ENCODE measurements at regions not wholly inside any gene's neighbourhood (a gene's known extent, or its start where the extent isn't known, plus 50 kb on each side); places are given as distances from the start of the nearest gene placed in this dataset.

GRCh38 chr2:222797871-222798270, 63.0 kb upstream of the ACSL3 start:
- H3K9ac ChIP-seq (ENCODE audit: low read length): no peak overlapping the region
- H3K4me1 ChIP-seq (ENCODE audit: control insufficient read depth in 1 of 2, insufficient read depth in 2 of 2, low read length in 2 of 2): no peaks in the 10 kb centered on the region
- H3K36me3 ChIP-seq (ENCODE audit: control insufficient read depth in 1 of 2, insufficient read depth in 2 of 2, low read length in 2 of 2): no peaks in the 10 kb centered on the region
- POLR2A ChIA-PET: no interaction called here
- H3K9me3 ChIP-seq (ENCODE audit: control insufficient read depth in 1 of 2, insufficient read depth in 1 of 2, low read depth in 1 of 2, low read length in 2 of 2): no peaks in the 10 kb centered on the region
- no peak overlapping the region for H3K4me2 ChIP-seq (ENCODE audit: low read length)
- no peak overlapping the region for H3K4me3 ChIP-seq (replicated peaks in 1 of 2; ENCODE audit: low read depth in 1 of 2, low read length in 2 of 2)
- DNase-seq (ENCODE audit: low read depth, low spot score) (no peak), ATAC-seq (no peak)
- CTCF ChIA-PET: interaction anchor here (1.5 to 2.5 kb wide), 2 partner anchors 10 to 105 kb away, joined by 8 to 11 read pairs; no protein-coding TSS in a partner anchor
- no TSS peak for BruUV-seq (replicated peaks)
- TF ChIP-seq ELF1 (IDR thresholded peaks at IDR 0.05; ENCODE audit: borderline replicate concordance, low read depth) (no peak), CEBPB (IDR thresholded peaks at IDR 0.05; ENCODE audit: low read depth) (no peak), TCF7L2 (IDR thresholded peaks at IDR 0.05; ENCODE audit: borderline replicate concordance, extremely low read depth, insufficient read depth, insufficient read length) (no peak), POLR2AphosphoS5 (IDR thresholded peaks at IDR 0.05; ENCODE audit: low read depth, low read length) (no peak), MAX (IDR thresholded peaks at IDR 0.05) (no peak), YY1 (IDR thresholded peaks at IDR 0.05; ENCODE audit: extremely low read depth, insufficient replicate concordance, low read depth, low read length) (no peak), CTCF (IDR thresholded peaks at IDR 0.05 in 2 of 3, conservative IDR thresholded peaks at IDR 0.05 in 1 of 3; ENCODE audit: borderline replicate concordance in 1 of 3, insufficient read depth in 1 of 3, low read depth in 2 of 3, low read length in 2 of 3) (no peak), CBX3 (IDR thresholded peaks at IDR 0.05; ENCODE audit: low read depth) (no peak), ZNF274 (IDR thresholded peaks at IDR 0.05; ENCODE audit: low read depth, low read length) (no peak), JUND (IDR thresholded peaks at IDR 0.05) (no peak), EZH2 (IDR thresholded peaks at IDR 0.05) (no peak), EZH2phosphoT487 (IDR thresholded peaks at IDR 0.05; ENCODE audit: borderline replicate concordance) (no peak), RAD21 (IDR thresholded peaks at IDR 0.05; ENCODE audit: low read depth) (no peak), SRF (IDR thresholded peaks at IDR 0.05; ENCODE audit: low read depth) (no peak)
- no peak overlapping the region for H3K27ac ChIP-seq (ENCODE audit: low read depth, low read length)
- H3K27me3 ChIP-seq (ENCODE audit: insufficient read depth, low read length): no peaks in the 10 kb centered on the region
- no peaks in the 10 kb centered on the region for H3K9me2 ChIP-seq (ENCODE audit: insufficient read depth)
- intact Hi-C loops (cut with micrococcal nuclease): loop anchor here (1.0 kb wide), 1 partner anchor 105 kb away; no protein-coding TSS in a partner anchor
- H3K79me2 ChIP-seq (ENCODE audit: insufficient read depth, low read length): no peaks in the 10 kb centered on the region
- RAD21 ChIA-PET (ENCODE audit: low non-redundant PET in 1 of 2, low total read pairs in 2 of 2, uncharacterized antibody in 2 of 2, unreplicated experiment in 2 of 2): no interaction called here
- H4K20me1 ChIP-seq (ENCODE audit: insufficient read depth): no peaks in the 10 kb centered on the region
- H2AFZ ChIP-seq (ENCODE audit: low read depth, low read length, poor library complexity, severe bottlenecking): peak overlapping the region; percentile 82
